Endothelial cell of umbilical vein (primary cell): ENCODE measurements at regions not wholly inside any gene's neighbourhood (a gene's known extent, or its start where the extent isn't known, plus 50 kb on each side); places are given as distances from the start of the nearest gene placed in this dataset.

Experiments used
- BruUV-seq: library from RNA; stranded (reverse); fragments of 400-500 nt; replicated peaks from 2 replicates; lab custom pipeline; 2021; lab: Mats Ljungman, UMichigan
- CTCF ChIA-PET: fragments of 300-600, 350-600 bp; sonication (Branson Sonifier 250); formaldehyde crosslinking; loops from one replicate; lab custom pipeline; 2021; ENCODE audit warnings: antibody characterized with exemption, inconsistent platforms; lab: Charles Lee
- POLR2A ChIA-PET: fragments of 300-600, 350-600 bp; sonication (Branson Sonifier 250); formaldehyde crosslinking; loops from one replicate; lab custom pipeline; 2021; ENCODE audit warnings: antibody characterized with exemption, inconsistent platforms; lab: Charles Lee
- DNase-seq: peaks from one replicate; pipeline ENCODE4 v3.0.0-alpha.2; 2011; ENCODE audit warnings: low read depth, low spot score
- FAIRE-seq: peaks from 2 replicates; lab custom pipeline; 2011; peaks lifted over from hg19 to GRCh38; lab: Jason Lieb, UNC
- H2AFZ ChIP-seq: 2 replicates; pipeline ENCODE4 v1.6.0; 2012; ENCODE audit warnings: low read depth, low read length, control low read depth, inconsistent platforms
- H3K27ac ChIP-seq: 2 replicates; pipeline ENCODE4 v1.5.1; 2011; ENCODE audit warnings: low read depth, mild to moderate bottlenecking, control low read depth, low read length, moderate library complexity; ENCODE audit not compliant: insufficient read depth
- H3K27me3 ChIP-seq, 2 experiments: 2 replicates each; pipeline versions ENCODE4 v1.6.0 to v1.6.1; 2011; ENCODE audit warnings: low read length in 2 of 2, mixed read lengths in 1 of 2; ENCODE audit not compliant: control insufficient read depth in 2 of 2, insufficient read depth in 2 of 2
- H3K36me3 ChIP-seq, 2 experiments: 2 replicates in 1 of 2; 3 replicates in 1 of 2; pipeline ENCODE4 v1.5.1; 2011; ENCODE audit warnings: low read length in 2 of 2, mild to moderate bottlenecking in 1 of 2, moderate library complexity in 1 of 2; ENCODE audit not compliant: control insufficient read depth in 2 of 2, insufficient read depth in 2 of 2; ENCODE audit errors: extremely low read depth in 1 of 2
- H3K4me1 ChIP-seq: 3 replicates; pipeline ENCODE4 v1.5.1; 2011; ENCODE audit warnings: mild to moderate bottlenecking, low read length; ENCODE audit not compliant: control insufficient read depth, insufficient read depth; ENCODE audit errors: extremely low read depth
- H3K4me2 ChIP-seq: 2 replicates; pipeline ENCODE4 v1.6.1; 2011; ENCODE audit warnings: low read length, control low read depth, mixed read lengths; ENCODE audit not compliant: insufficient read depth
- H3K4me3 ChIP-seq, 3 experiments: fragments of 200-600 bp in 1 of 3; sonication (generic), shearing (Covaris generic) in 1 of 3; replicated peaks in 1 of 3; 2 replicates each; pipeline ENCODE4 v1.5.1; 2011 to 2016; ENCODE audit warnings: control low read depth in 3 of 3, low read length in 3 of 3, mild to moderate bottlenecking in 2 of 3, inconsistent platforms in 1 of 3, low read depth in 1 of 3, moderate library complexity in 1 of 3; ENCODE audit not compliant: insufficient read depth in 1 of 3
- H3K79me2 ChIP-seq: 2 replicates; pipeline ENCODE4 v1.6.0; 2012; ENCODE audit warnings: low read length, inconsistent platforms; ENCODE audit not compliant: control insufficient read depth, insufficient read depth
- H3K9ac ChIP-seq: replicated peaks from 2 replicates; pipeline ENCODE3; 2011; ENCODE audit warnings: low read length, control low read depth; ENCODE audit not compliant: insufficient read depth; ENCODE audit errors: extremely low read depth
- H3K9me1 ChIP-seq: replicated peaks from 3 replicates; pipeline ENCODE4 v1.6.0; 2011; ENCODE audit warnings: mild to moderate bottlenecking, low read length; ENCODE audit not compliant: control insufficient read depth, insufficient read depth; ENCODE audit errors: extremely low read depth
- H3K9me3 ChIP-seq: replicated peaks from 2 replicates; pipeline ENCODE4 v1.5.1; 2012; ENCODE audit warnings: low read length, inconsistent platforms; ENCODE audit not compliant: control insufficient read depth, insufficient read depth
- H4K20me1 ChIP-seq: replicated peaks from 2 replicates; pipeline ENCODE3; 2011; ENCODE audit warnings: mild to moderate bottlenecking, low read length; ENCODE audit not compliant: control insufficient read depth, insufficient read depth; ENCODE audit errors: extremely low read depth
- CTCF ChIP-seq, 2 donors: IDR thresholded peaks; 1 replicate in 1 of 2; 2 replicates in 1 of 2; pipeline ENCODE4 v1.5.1; 2011; ENCODE audit warnings: low read length in 2 of 2, mild to moderate bottlenecking in 2 of 2, moderate library complexity in 2 of 2, control low read depth in 1 of 2, inconsistent platforms in 1 of 2, low read depth in 1 of 2; ENCODE audit not compliant: insufficient read depth in 1 of 2; ENCODE audit errors: extremely low read depth in 1 of 2
- EZH2 ChIP-seq: IDR thresholded peaks from 2 replicates; pipeline ENCODE4 v1.6.1; 2012; ENCODE audit warnings: borderline replicate concordance, low read depth, mild to moderate bottlenecking, moderate library complexity, low read length, inconsistent platforms; ENCODE audit not compliant: severe bottlenecking
- FOS ChIP-seq: IDR thresholded peaks from 2 replicates; pipeline ENCODE4 v1.6.1; 2011; ENCODE audit warnings: mild to moderate bottlenecking, low read length, moderate library complexity, borderline replicate concordance; ENCODE audit not compliant: insufficient read depth
- GATA2 ChIP-seq: IDR thresholded peaks from 2 replicates; pipeline ENCODE4 v1.7.0; 2011; ENCODE audit warnings: low read depth, mild to moderate bottlenecking, moderate library complexity, mixed read lengths, low read length; ENCODE audit not compliant: insufficient read length, insufficient read depth
- JUN ChIP-seq: IDR thresholded peaks from 2 replicates; pipeline ENCODE4 v1.6.1; 2011; ENCODE audit warnings: borderline replicate concordance, low read depth; ENCODE audit not compliant: insufficient read length, insufficient read depth
- MAX ChIP-seq: IDR thresholded peaks from 2 replicates; pipeline ENCODE4 v1.6.1; 2011; ENCODE audit not compliant: insufficient read depth, insufficient read length
- MYC ChIP-seq: IDR thresholded peaks from one replicate; pipeline ENCODE4 v1.6.1; 2011; ENCODE audit warnings: mild to moderate bottlenecking, low read depth, low read length
- POLR2A ChIP-seq: IDR thresholded peaks from 2 replicates; pipeline ENCODE4 v1.6.1; 2012; ENCODE audit warnings: low read depth, mild to moderate bottlenecking, control low read depth, low read length
- POLR2AphosphoS5 ChIP-seq: IDR thresholded peaks from 2 replicates; pipeline ENCODE4 v1.6.1; 2012; ENCODE audit warnings: low read depth, mild to moderate bottlenecking, control low read depth, low read length, moderate library complexity; ENCODE audit not compliant: insufficient read depth
- dilution Hi-C: fragments of 300-500 bp; cut with MboI; formaldehyde crosslinking; loops from one replicate; pipeline ENCODE4 v1.15.0; 2019; ENCODE audit warnings: low sequenced_read_pairs; ENCODE audit not compliant: extremely low pct_ligation_motif_present
- intact Hi-C: fragments of 100-400 bp; cut with micrococcal nuclease; formaldehyde crosslinking; loops from one replicate; pipeline ENCODE4 v1.10.0; 2022

- intact Hi-C loops (no loop called here), dilution Hi-C loops (no loop called here)
- no TSS peak for BruUV-seq
- H3K36me3 ChIP-seq = no peaks in the 10 kb centered on the region
- H3K27me3 ChIP-seq = no peaks in the 10 kb centered on the region
- no peak overlapping the region for H3K4me3 ChIP-seq
- DNase-seq (no peak), FAIRE-seq (no peak)
- POLR2A ChIA-PET = no interaction called here
- H3K9me1 ChIP-seq = no peaks in the 10 kb centered on the region
- H3K9me3 ChIP-seq = no peaks in the 10 kb centered on the region
- no peaks in the 10 kb centered on the region for H4K20me1 ChIP-seq
- H3K27ac ChIP-seq = no peak overlapping the region
- no peaks in the 10 kb centered on the region for H3K4me1 ChIP-seq
- H3K9ac ChIP-seq = no peak overlapping the region
- H3K79me2 ChIP-seq = no peaks in the 10 kb centered on the region
- CTCF ChIA-PET = no interaction called here
- TF ChIP-seq EZH2 (no peak), MYC (no peak), POLR2A (no peak), MAX (no peak), JUN (no peak), CTCF (IDR thresholded peaks at IDR 0.05; ENCODE audit: extremely low read depth in 1 of 2, insufficient read depth in 1 of 2, low read depth in 1 of 2, low read length in 2 of 2) (no peak), POLR2AphosphoS5 (no peak), GATA2 (no peak), FOS (no peak)
- no peak overlapping the region for H2AFZ ChIP-seq
- no peak overlapping the region for H3K4me2 ChIP-seq
These were observed 597.8 kb downstream of the BCOR start for GRCh38 chrX:39499996-39500395.
